BLaER1 (cell line): ENCODE measurements at regions not wholly inside any gene's neighbourhood (a gene's known extent, or its start where the extent isn't known, plus 50 kb on each side); places are given as distances from the start of the nearest gene placed in this dataset.

ENCODE experiments used
- H3K27ac ChIP-seq: shearing (Covaris generic); formaldehyde crosslinking; 2 replicates; pipeline ENCODE4 v1.8.1; 2022
- H3K27me3 ChIP-seq: shearing (Covaris generic); formaldehyde crosslinking; 2 replicates; pipeline ENCODE4 v1.8.1; 2022
- H3K36me3 ChIP-seq: shearing (Covaris generic); formaldehyde crosslinking; 2 replicates; pipeline ENCODE4 v1.8.1; 2022
- H3K4me1 ChIP-seq: shearing (Covaris generic); formaldehyde crosslinking; 2 replicates; pipeline ENCODE4 v1.8.1; 2022
- H3K4me2 ChIP-seq: shearing (Covaris generic); formaldehyde crosslinking; 2 replicates; pipeline ENCODE4 v1.8.1; 2022
- H3K4me3 ChIP-seq: shearing (Covaris generic); formaldehyde crosslinking; 2 replicates; pipeline ENCODE4 v1.8.1; 2022
- H3K9ac ChIP-seq: shearing (Covaris generic); formaldehyde crosslinking; 2 replicates; pipeline ENCODE4 v1.8.1; 2022
- H3K9me3 ChIP-seq: shearing (Covaris generic); formaldehyde crosslinking; 2 replicates; pipeline ENCODE4 v1.8.1; 2022
- H4K20me1 ChIP-seq: shearing (Covaris generic); formaldehyde crosslinking; 2 replicates; pipeline ENCODE4 v1.8.1; 2022
- Cebpa-rat ChIP-seq: shearing (Covaris generic); IDR thresholded peaks from 2 replicates; pipeline ENCODE4 v1.8.1; 2022

DNA sequence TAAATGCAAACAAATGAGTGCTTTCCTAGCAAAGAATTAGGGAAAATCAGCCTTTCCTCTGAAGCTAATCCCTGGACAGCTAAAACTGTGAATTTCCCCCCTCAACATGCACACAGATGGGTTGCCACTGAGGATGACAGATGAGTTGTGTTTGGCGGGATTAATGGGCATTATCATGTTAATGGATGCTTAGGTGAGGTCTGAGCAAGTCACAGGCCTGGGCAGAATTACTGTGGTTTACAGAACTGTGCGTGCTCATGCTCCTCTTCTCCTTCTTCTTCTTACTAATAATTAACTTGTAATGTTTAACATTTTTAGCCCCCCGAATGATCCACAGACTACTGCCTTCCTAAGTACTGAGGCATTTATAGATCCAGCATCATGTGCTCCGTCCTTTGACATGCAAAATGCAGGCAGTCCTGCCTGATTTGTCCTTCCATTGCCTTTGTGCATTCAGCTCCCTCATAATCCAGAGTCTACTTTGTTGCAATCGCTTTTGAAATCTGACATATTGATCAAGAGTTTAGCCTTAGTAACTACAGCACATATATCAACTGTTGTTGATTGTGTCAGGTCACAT, 753.4 kb upstream of the MMS22L start:
- Histone ChIP-seq H3K4me3 (no peak overlapping the region), H3K9ac (no peak overlapping the region), H3K27ac (no peak overlapping the region), H3K4me1 (peaks cover 57% of the 10 kb centered on the region), H3K36me3 (no peaks in the 10 kb centered on the region), H3K27me3 (no peaks in the 10 kb centered on the region), H3K9me3 (no peaks in the 10 kb centered on the region), H3K4me2 (no peak overlapping the region), H4K20me1 (no peaks in the 10 kb centered on the region)
- no peak for TF ChIP-seq Cebpa-rat

DNA sequence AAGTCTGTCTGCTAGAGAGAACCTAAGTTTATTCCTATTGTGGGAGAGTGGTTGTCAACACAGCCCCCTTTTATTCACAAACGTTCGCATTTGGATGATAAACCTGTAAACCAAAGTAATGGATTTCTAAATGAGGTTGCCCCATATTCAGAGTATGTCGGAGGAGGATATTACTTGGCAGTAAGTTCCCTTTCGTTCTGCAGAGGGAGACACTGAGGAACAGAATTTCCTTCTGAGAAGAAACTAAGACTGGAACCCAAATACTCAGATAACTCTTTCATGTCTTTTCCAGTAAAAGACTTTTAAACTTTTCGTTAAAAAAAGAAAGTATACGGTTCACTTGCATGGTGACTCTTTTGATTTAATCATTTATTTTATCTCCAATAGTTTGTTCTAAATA, 754.6 kb upstream of the MMS22L start:
- no peaks in the 10 kb centered on the region for H3K27me3 ChIP-seq
- H3K4me2 ChIP-seq: no peak overlapping the region
- H3K4me3 ChIP-seq: no peak overlapping the region
- H3K9me3 ChIP-seq: no peaks in the 10 kb centered on the region
- no peak overlapping the region for H3K9ac ChIP-seq
- no peaks in the 10 kb centered on the region for H4K20me1 ChIP-seq
- H3K4me1 ChIP-seq: peaks cover 57% of the 10 kb centered on the region
- H3K36me3 ChIP-seq: no peaks in the 10 kb centered on the region
- TF ChIP-seq Cebpa-rat: no peak
- H3K27ac ChIP-seq: no peak overlapping the region

DNA sequence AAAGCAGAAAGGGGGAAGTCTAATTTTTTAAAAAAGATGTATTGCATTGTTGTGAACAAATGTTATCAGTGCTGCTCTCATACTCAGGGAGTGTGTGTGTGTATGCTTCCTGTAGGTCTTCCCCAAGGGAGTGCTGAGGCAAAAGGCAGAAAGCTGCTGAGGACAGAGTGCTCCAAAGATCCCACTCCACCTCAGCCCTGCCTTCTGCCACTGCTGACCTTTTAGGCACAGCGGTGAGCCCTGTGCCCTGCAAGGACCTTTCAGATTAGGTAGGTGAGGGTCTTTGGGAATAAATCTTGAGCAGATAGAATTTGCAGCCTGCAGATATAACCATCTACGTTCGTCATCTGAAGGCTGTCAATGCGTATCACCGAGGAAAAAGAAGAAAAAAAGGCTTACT, 756.4 kb upstream of the MMS22L start:
- TF ChIP-seq Cebpa-rat: no peak
- Histone ChIP-seq H3K27me3 (no peaks in the 10 kb centered on the region), H3K4me3 (no peak overlapping the region), H4K20me1 (no peaks in the 10 kb centered on the region), H3K4me1 (peaks cover 61% of the 10 kb centered on the region), H3K4me2 (peak overlapping the region; percentile 74), H3K36me3 (no peaks in the 10 kb centered on the region), H3K9me3 (no peaks in the 10 kb centered on the region), H3K27ac (no peak overlapping the region), H3K9ac (peak overlapping the region; percentile 34; the same call in 1 of the 2 replicates)

DNA sequence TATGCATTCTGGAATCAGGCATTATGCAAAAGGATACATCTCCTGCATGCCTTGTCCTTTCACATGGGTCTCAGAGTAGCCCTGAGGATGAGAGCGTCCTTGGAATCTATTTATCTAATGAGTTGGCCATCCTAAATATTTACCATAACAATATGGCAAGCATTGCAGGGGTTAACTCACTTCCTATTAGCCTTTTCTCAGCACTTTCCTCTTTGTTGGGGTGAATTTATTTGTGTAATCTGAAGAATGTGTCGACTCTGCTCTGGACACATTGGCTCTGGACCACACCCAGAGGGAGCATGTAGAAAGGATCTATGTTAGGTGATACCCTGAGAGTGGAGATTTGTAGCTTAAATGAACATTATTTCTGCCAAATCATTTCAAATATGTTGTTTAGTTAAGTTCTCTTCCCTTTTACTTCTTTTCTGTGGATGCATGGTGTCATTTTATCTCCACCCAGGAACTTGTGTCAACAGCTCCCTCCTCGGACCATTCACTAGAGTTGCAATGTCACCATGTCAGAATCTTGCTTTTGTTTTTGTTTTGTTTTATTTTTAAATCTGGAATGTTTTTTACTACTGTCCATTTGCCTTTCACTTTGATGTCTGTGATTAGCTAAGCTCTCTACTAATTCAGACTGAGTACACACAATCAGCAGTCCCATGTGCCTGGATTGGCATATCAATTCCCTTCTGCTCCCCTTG, 757.0 kb upstream of the MMS22L start:
- Histone ChIP-seq H4K20me1 (no peaks in the 10 kb centered on the region), H3K27ac (peak overlapping the region; percentile 71), H3K4me2 (peak overlapping the region; percentile 74), H3K9ac (0 out of 2 replicates have a peak overlapping the region, but pooled peaks have one; percentile 0), H3K4me3 (no peak overlapping the region), H3K27me3 (no peaks in the 10 kb centered on the region), H3K4me1 (peaks cover 67% of the 10 kb centered on the region), H3K36me3 (no peaks in the 10 kb centered on the region), H3K9me3 (no peaks in the 10 kb centered on the region)
- no peak for TF ChIP-seq Cebpa-rat

DNA sequence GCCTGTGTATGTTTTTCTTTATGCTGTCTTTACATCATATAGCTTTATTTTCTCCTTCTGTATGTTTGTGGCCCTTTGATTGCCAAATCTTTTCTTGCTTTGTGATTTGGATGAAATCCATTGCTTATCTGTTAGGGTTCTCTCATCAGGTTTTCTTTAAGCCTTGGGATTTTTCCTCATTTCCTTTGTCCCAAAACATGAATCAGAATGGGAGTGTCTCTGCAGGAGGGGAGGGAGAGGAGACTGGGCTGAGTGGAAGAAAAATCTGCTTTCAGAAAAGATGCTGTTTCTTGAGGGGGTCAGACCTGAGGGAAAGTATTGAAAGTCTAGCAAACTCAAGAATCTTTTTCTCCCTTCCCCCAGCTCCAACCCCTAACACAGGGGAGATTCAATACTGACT, 758.0 kb upstream of the MMS22L start:
- H3K4me1 ChIP-seq: peaks cover 70% of the 10 kb centered on the region
- H3K36me3 ChIP-seq: no peaks in the 10 kb centered on the region
- no peak overlapping the region for H3K4me3 ChIP-seq

DNA sequence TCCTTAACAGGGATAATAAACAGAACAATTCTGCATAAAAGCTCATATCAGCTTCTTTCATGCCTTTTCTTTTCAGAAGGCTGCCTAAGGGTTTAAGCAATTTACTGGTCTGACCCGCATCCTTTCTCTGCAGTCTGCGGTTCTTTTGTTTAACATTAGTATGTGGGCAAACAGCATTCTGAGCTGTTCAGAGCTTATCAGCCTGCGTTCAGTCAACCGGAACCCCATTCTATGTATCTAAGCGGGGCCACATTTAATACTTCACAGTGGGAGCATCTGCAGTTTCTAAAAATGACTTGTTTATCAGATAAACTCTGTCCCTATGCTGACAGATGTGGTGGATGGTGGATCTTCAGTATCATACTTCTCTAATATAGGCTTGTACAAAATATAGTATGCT, 758.9 kb upstream of the MMS22L start:
- H3K4me3 ChIP-seq: peak overlapping the region; percentile 11; the same call in 1 of the 2 replicates
- peak overlapping the region; percentile 74 for H3K4me2 ChIP-seq
- no peaks in the 10 kb centered on the region for H3K36me3 ChIP-seq
- no peak for TF ChIP-seq Cebpa-rat
- peaks cover 70% of the 10 kb centered on the region for H3K4me1 ChIP-seq
- H3K27ac ChIP-seq: peak overlapping the region; percentile 71
- no peaks in the 10 kb centered on the region for H3K9me3 ChIP-seq
- H3K27me3 ChIP-seq: no peaks in the 10 kb centered on the region
- H4K20me1 ChIP-seq: no peaks in the 10 kb centered on the region
- H3K9ac ChIP-seq: peak overlapping the region; percentile 51

More for the DNA sequence above, 758.0 kb upstream of the MMS22L start:
- peak overlapping the region; percentile 71 for H3K27ac ChIP-seq
- no peaks in the 10 kb centered on the region for H3K27me3 ChIP-seq
- H3K4me2 ChIP-seq: peak overlapping the region; percentile 74
- no peak for TF ChIP-seq Cebpa-rat
- H4K20me1 ChIP-seq: no peaks in the 10 kb centered on the region
- H3K9me3 ChIP-seq: no peaks in the 10 kb centered on the region
- peak overlapping the region; percentile 33; the same call in 1 of the 2 replicates for H3K9ac ChIP-seq

DNA sequence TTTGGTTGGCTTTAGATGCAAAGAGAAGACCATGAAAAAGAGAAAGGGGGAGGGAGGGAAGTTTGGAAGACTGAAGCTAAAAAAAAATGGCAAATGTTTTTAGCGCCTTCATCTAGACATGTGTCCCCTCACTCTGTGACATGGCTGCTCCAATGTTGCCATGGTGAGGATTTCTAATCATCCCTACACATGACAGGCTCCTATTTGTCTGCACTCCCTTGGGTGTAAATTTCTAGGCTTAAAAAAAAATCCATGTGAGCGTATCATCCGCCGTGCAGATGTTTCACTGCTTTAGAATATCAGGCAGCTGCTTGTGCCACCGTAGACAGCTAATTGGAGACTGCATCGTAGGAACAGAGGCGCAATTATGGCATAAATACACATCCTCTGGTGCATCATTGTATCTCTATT, 761.1 kb upstream of the MMS22L start:
- Histone ChIP-seq H3K4me2 (peak overlapping the region; percentile 74), H3K9me3 (no peaks in the 10 kb centered on the region), H3K36me3 (no peaks in the 10 kb centered on the region), H4K20me1 (no peaks in the 10 kb centered on the region), H3K4me1 (peaks cover 63% of the 10 kb centered on the region), H3K4me3 (no peak overlapping the region), H3K27ac (peak overlapping the region; percentile 11; the same call in 1 of the 2 replicates), H3K9ac (no peak overlapping the region), H3K27me3 (no peaks in the 10 kb centered on the region)
- TF ChIP-seq Cebpa-rat: no peak

DNA sequence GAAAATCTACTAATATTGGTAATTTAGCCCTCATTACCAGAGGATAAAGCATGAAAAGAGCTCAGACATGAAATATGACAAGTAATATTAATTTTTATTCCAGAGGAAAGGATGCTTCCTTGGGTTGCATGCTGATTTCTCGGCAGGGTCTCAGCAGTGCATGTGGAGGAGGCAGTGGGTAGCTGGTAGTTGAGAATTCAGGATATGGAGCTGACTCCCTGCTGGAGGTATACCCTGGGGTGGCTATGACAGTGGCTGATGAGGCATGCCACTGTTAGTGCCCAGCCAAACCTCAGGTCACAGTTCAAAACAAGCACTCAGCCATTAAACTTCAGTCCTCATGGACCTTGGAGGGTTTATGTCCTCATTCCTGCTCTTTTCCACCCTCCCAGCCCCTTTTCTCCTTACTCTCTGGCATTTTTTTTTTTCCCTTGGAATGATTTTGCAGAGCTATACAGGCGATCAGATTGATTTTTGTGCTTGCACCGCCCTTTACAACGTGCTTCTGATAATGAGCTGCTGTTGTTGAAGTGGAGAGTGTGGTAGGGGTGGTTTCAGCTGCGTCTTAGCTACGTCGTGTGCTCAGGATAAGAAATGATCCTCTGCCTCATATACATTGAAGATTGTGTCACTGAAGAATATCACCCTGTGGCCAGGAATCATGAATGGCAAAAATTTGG, 761.9 kb upstream of the MMS22L start:
- H4K20me1 ChIP-seq: no peaks in the 10 kb centered on the region
- no peak for TF ChIP-seq Cebpa-rat
- no peak overlapping the region for H3K4me3 ChIP-seq
- no peaks in the 10 kb centered on the region for H3K36me3 ChIP-seq
- H3K9ac ChIP-seq: no peak overlapping the region
- H3K4me1 ChIP-seq: peaks cover 55% of the 10 kb centered on the region
- no peaks in the 10 kb centered on the region for H3K9me3 ChIP-seq
- peak overlapping the region; percentile 74 for H3K4me2 ChIP-seq
- no peak overlapping the region for H3K27ac ChIP-seq
- no peaks in the 10 kb centered on the region for H3K27me3 ChIP-seq

DNA sequence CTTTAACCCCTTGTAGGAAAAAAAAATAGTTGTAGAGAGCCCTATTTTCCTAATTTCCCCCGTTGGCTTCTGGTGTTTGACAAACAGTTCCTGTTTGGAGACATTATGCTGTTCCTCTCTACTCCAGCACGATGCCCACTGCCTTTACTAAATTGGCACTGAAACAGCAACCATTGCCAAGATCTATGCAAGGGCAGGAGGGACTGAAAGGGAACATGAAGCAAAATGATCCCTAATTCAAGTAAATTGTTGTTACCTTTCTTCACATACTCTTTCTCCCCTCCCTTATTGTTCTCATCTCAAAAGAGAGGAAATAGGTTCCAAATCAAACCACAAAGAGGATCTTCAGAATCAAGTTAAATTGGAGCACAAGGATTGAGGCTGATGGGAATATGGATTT, 764.1 kb upstream of the MMS22L start:
- Histone ChIP-seq H4K20me1 (no peaks in the 10 kb centered on the region), H3K36me3 (no peaks in the 10 kb centered on the region), H3K9me3 (no peaks in the 10 kb centered on the region), H3K27ac (no peak overlapping the region), H3K4me2 (no peak overlapping the region), H3K9ac (no peak overlapping the region), H3K4me3 (no peak overlapping the region), H3K4me1 (peaks cover 33% of the 10 kb centered on the region), H3K27me3 (no peaks in the 10 kb centered on the region)
- TF ChIP-seq Cebpa-rat: no peak

DNA sequence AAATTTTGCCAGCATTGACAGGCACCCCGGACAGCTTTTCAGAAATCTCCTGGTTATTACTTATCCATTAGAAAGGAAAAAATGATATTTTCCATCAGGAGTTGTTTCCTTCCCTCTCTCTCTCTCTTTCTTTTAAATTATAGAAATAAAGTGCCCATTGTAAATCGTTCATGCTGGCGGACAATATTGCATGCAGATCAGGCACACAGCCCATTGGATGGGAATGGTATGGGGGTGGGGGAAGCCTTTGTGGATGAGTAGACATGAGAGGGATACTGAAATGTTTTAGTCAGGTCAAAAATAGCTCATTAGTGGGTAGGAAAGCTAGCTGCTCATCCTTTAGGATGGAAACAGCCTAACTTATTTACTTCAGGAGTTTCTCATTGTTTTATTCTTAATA, 764.9 kb upstream of the MMS22L start:
- H3K9me3 ChIP-seq: no peaks in the 10 kb centered on the region
- H3K4me3 ChIP-seq: no peak overlapping the region
- no peaks in the 10 kb centered on the region for H4K20me1 ChIP-seq
- TF ChIP-seq Cebpa-rat: no peak
- H3K27ac ChIP-seq: no peak overlapping the region
- H3K4me2 ChIP-seq: no peak overlapping the region
- no peak overlapping the region for H3K9ac ChIP-seq
- H3K4me1 ChIP-seq: peaks cover 25% of the 10 kb centered on the region
- no peaks in the 10 kb centered on the region for H3K36me3 ChIP-seq
- no peaks in the 10 kb centered on the region for H3K27me3 ChIP-seq
